GM23338 (cell line): ENCODE measurements at regions not wholly inside any gene's neighbourhood (a gene's known extent, or its start where the extent isn't known, plus 50 kb on each side); places are given as distances from the start of the nearest gene placed in this dataset.

Experiments used
- ATAC-seq: fragments of 200-7000 bp; cut with Tn5 transposase; 3 replicates; pipeline ENCODE4 v1.9.1; 2020
- DNase-seq: peaks from one replicate; pipeline ENCODE4 v3.0.0-alpha.2; 2015; ENCODE audit warnings: low spot score
- H2AFZ ChIP-seq: fragments of 200-600 bp; sonication (generic); 2 replicates; pipeline ENCODE4 v1.8.0; 2016; ENCODE audit warnings: antibody characterized with exemption, mild to moderate bottlenecking, moderate library complexity
- H3F3A ChIP-seq: fragments of 200-600 bp; sonication (generic); replicated peaks from 2 replicates; pipeline ENCODE4 v1.8.0; 2017; ENCODE audit warnings: antibody characterized with exemption, mixed run types, low read depth
- H3K27ac ChIP-seq: fragments of 200-600 bp; sonication (generic); 2 replicates; pipeline ENCODE4 v1.6.1; 2016; ENCODE audit warnings: low read depth
- H3K27me3 ChIP-seq: fragments of 200-600 bp; sonication (generic); 2 replicates; pipeline ENCODE4 v1.8.0; 2016; ENCODE audit warnings: mild to moderate bottlenecking, mixed run types, moderate library complexity; ENCODE audit not compliant: insufficient read depth
- H3K36me3 ChIP-seq: fragments of 200-600 bp; sonication (generic); 2 replicates; pipeline ENCODE4 v1.8.0; 2016; ENCODE audit warnings: mild to moderate bottlenecking; ENCODE audit not compliant: insufficient read depth
- H3K4me1 ChIP-seq: fragments of 200-600 bp; sonication (generic); 2 replicates; pipeline ENCODE4 v1.8.0; 2016; ENCODE audit warnings: mild to moderate bottlenecking, moderate library complexity; ENCODE audit not compliant: insufficient read depth
- H3K4me2 ChIP-seq: fragments of 200-600 bp; sonication (generic); 2 replicates; pipeline ENCODE4 v1.7.1; 2017; ENCODE audit warnings: mixed run types
- H3K4me3 ChIP-seq: fragments of 200-600 bp; sonication (generic); 2 replicates; pipeline ENCODE4 v1.6.1; 2016; ENCODE audit warnings: mixed run types
- H3K79me2 ChIP-seq: fragments of 200-600 bp; sonication (generic); replicated peaks from 2 replicates; pipeline ENCODE4 v1.8.0; 2017; ENCODE audit warnings: mild to moderate bottlenecking; ENCODE audit not compliant: insufficient read depth
- H3K9me2 ChIP-seq: fragments of 200-600 bp; sonication (generic); 2 replicates; pipeline ENCODE4 v1.8.0; 2017; ENCODE audit not compliant: insufficient read depth
- H4K20me1 ChIP-seq: fragments of 200-600 bp; sonication (generic); replicated peaks from 2 replicates; pipeline ENCODE4 v1.8.0; 2017; ENCODE audit warnings: mild to moderate bottlenecking; ENCODE audit not compliant: insufficient read depth
- H3K27ac Mint-ChIP-seq: 2 replicates; pipeline ENCODE4 v1.8.0; 2020; ENCODE audit warnings: inconsistent platforms, mild to moderate bottlenecking, moderate library complexity, mixed read lengths
- H3K27me3 Mint-ChIP-seq: 3 replicates; pipeline ENCODE4 v1.8.0; 2022; ENCODE audit warnings: low read depth, mild to moderate bottlenecking, moderate library complexity, mixed read lengths, inconsistent platforms; ENCODE audit not compliant: insufficient read depth, poor library complexity
- H3K36me3 Mint-ChIP-seq: 3 replicates; pipeline ENCODE4 v1.8.0; 2021; ENCODE audit warnings: low read depth, mild to moderate bottlenecking, inconsistent platforms, moderate library complexity, mixed read lengths
- H3K4me1 Mint-ChIP-seq: 3 replicates; pipeline ENCODE4 v1.8.0; 2020; ENCODE audit warnings: mild to moderate bottlenecking, inconsistent platforms, mixed read lengths
- H3K4me3 Mint-ChIP-seq: 3 replicates; pipeline ENCODE4 v1.8.0; 2021; ENCODE audit warnings: moderate library complexity, mild to moderate bottlenecking, inconsistent platforms, mixed read lengths
- H3K9me3 Mint-ChIP-seq: 3 replicates; pipeline ENCODE4 v1.8.0; 2020; ENCODE audit warnings: moderate library complexity, mild to moderate bottlenecking, inconsistent platforms, mixed read lengths
- CREB1 ChIP-seq: fragments of 250-450 bp; sonication (Bioruptor Pico); IDR thresholded peaks from 2 replicates; pipeline ENCODE4 v1.5.0; 2020; ENCODE audit warnings: low read depth, mild to moderate bottlenecking, moderate library complexity
- EZH2 ChIP-seq: fragments of 200-600 bp; sonication (generic); IDR thresholded peaks from one replicate; pipeline ENCODE4 v1.8.0; 2017; ENCODE audit warnings: antibody characterized with exemption, mild to moderate bottlenecking, low read depth; ENCODE audit not compliant: unreplicated experiment
- EZH2phosphoT487 ChIP-seq: fragments of 200-600 bp; sonication (generic); IDR thresholded peaks from one replicate; pipeline ENCODE4 v1.8.1; 2018; ENCODE audit warnings: antibody characterized with exemption; ENCODE audit not compliant: unreplicated experiment
- JUNB ChIP-seq: IDR thresholded peaks from one replicate; pipeline ENCODE4 v1.6.1; 2016; ENCODE audit warnings: antibody characterized with exemption; ENCODE audit not compliant: unreplicated experiment
- NANOG ChIP-seq: IDR thresholded peaks from 2 replicates; pipeline ENCODE4 v1.6.1; 2016; ENCODE audit warnings: antibody characterized with exemption, borderline replicate concordance
- POLR2AphosphoS5 ChIP-seq: IDR thresholded peaks from 2 replicates; pipeline ENCODE4 v1.6.1; 2016; ENCODE audit warnings: antibody characterized with exemption, low read depth
- STAT1 ChIP-seq: IDR thresholded peaks from one replicate; pipeline ENCODE4 v1.6.1; 2016; ENCODE audit warnings: antibody characterized with exemption; ENCODE audit not compliant: unreplicated experiment
- ZNF114 ChIP-seq: fragments of 250-450 bp; sonication (Bioruptor Pico); IDR thresholded peaks from 2 replicates; pipeline ENCODE4 v1.5.0; 2020; ENCODE audit warnings: mild to moderate bottlenecking, moderate library complexity
- ZNF331 ChIP-seq: fragments of 250-450 bp; sonication (Bioruptor Pico); IDR thresholded peaks from 2 replicates; pipeline ENCODE4 v1.5.0; 2020; ENCODE audit warnings: low read depth, mild to moderate bottlenecking, moderate library complexity
- TF ChIP-seq, protein P1 (sequence below): fragments of 250-450 bp; sonication (Bioruptor Pico); IDR thresholded peaks from 2 replicates; pipeline ENCODE4 v1.5.0; 2020; ENCODE audit warnings: mild to moderate bottlenecking, moderate library complexity
- TF ChIP-seq, protein P2 (sequence below): IDR thresholded peaks from 2 replicates; pipeline ENCODE4 v1.6.1; 2016; ENCODE audit warnings: antibody characterized with exemption
- TF ChIP-seq, protein P3 (sequence below), 2 experiments: fragments of 200-600 bp in 1 of 2; sonication (generic) in 1 of 2; conservative IDR thresholded peaks; 2 replicates each; pipeline versions ENCODE4 v1.5.1 to v1.6.1; 2016 to 2017; ENCODE audit warnings: antibody characterized with exemption in 2 of 2, low read depth in 2 of 2, mild to moderate bottlenecking in 2 of 2, moderate library complexity in 1 of 2
- TF ChIP-seq, protein P4 (sequence below): IDR thresholded peaks from one replicate; pipeline ENCODE4 v1.6.1; 2018; ENCODE audit warnings: antibody characterized with exemption; ENCODE audit not compliant: unreplicated experiment

DNA sequence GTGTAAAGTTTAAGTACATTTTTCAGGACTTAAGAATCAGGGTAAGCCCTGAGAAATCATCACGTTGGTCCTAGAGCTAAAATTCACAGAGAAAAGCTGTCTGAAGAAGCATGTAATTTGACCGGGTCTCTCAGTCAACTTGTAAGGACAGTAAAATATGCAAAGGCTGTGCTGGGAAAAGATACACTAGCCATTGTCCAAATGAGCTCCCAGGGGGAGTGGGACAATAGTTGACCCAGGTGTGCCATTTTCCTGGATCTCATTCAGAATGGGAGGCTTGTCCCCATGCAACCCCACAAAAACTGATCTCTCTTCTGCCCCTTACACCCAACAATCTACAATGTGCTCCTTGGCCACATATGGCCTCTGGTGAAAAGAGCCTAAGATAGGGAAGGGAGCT is 437.9 kb downstream of the KLF12 start:
- Histone ChIP-seq H3K4me1 (peaks cover 27% of the 10 kb centered on the region), H3K4me2 (no peak overlapping the region), H3K27ac (no peak overlapping the region), H2AFZ (no peak overlapping the region), H3K36me3 (no peaks in the 10 kb centered on the region), H3K27me3 (no peaks in the 10 kb centered on the region), H3K79me2 (no peaks in the 10 kb centered on the region), H4K20me1 (no peaks in the 10 kb centered on the region), H3F3A (no peaks in the 10 kb centered on the region), H3K4me3 (no peak overlapping the region), H3K9me2 (no peaks in the 10 kb centered on the region)
- Mint-ChIP-seq H3K27me3 (peaks cover 2% of the 10 kb centered on the region), H3K27ac (no peak overlapping the region), H3K9me3 (no peaks in the 10 kb centered on the region), H3K36me3 (peaks cover 4% of the 10 kb centered on the region; the same call in 1 of the 3 replicates), H3K4me1 (peaks cover 43% of the 10 kb centered on the region), H3K4me3 (no peak overlapping the region)
- no peak for TF ChIP-seq EZH2
- TF ChIP-seq, protein P1, sequence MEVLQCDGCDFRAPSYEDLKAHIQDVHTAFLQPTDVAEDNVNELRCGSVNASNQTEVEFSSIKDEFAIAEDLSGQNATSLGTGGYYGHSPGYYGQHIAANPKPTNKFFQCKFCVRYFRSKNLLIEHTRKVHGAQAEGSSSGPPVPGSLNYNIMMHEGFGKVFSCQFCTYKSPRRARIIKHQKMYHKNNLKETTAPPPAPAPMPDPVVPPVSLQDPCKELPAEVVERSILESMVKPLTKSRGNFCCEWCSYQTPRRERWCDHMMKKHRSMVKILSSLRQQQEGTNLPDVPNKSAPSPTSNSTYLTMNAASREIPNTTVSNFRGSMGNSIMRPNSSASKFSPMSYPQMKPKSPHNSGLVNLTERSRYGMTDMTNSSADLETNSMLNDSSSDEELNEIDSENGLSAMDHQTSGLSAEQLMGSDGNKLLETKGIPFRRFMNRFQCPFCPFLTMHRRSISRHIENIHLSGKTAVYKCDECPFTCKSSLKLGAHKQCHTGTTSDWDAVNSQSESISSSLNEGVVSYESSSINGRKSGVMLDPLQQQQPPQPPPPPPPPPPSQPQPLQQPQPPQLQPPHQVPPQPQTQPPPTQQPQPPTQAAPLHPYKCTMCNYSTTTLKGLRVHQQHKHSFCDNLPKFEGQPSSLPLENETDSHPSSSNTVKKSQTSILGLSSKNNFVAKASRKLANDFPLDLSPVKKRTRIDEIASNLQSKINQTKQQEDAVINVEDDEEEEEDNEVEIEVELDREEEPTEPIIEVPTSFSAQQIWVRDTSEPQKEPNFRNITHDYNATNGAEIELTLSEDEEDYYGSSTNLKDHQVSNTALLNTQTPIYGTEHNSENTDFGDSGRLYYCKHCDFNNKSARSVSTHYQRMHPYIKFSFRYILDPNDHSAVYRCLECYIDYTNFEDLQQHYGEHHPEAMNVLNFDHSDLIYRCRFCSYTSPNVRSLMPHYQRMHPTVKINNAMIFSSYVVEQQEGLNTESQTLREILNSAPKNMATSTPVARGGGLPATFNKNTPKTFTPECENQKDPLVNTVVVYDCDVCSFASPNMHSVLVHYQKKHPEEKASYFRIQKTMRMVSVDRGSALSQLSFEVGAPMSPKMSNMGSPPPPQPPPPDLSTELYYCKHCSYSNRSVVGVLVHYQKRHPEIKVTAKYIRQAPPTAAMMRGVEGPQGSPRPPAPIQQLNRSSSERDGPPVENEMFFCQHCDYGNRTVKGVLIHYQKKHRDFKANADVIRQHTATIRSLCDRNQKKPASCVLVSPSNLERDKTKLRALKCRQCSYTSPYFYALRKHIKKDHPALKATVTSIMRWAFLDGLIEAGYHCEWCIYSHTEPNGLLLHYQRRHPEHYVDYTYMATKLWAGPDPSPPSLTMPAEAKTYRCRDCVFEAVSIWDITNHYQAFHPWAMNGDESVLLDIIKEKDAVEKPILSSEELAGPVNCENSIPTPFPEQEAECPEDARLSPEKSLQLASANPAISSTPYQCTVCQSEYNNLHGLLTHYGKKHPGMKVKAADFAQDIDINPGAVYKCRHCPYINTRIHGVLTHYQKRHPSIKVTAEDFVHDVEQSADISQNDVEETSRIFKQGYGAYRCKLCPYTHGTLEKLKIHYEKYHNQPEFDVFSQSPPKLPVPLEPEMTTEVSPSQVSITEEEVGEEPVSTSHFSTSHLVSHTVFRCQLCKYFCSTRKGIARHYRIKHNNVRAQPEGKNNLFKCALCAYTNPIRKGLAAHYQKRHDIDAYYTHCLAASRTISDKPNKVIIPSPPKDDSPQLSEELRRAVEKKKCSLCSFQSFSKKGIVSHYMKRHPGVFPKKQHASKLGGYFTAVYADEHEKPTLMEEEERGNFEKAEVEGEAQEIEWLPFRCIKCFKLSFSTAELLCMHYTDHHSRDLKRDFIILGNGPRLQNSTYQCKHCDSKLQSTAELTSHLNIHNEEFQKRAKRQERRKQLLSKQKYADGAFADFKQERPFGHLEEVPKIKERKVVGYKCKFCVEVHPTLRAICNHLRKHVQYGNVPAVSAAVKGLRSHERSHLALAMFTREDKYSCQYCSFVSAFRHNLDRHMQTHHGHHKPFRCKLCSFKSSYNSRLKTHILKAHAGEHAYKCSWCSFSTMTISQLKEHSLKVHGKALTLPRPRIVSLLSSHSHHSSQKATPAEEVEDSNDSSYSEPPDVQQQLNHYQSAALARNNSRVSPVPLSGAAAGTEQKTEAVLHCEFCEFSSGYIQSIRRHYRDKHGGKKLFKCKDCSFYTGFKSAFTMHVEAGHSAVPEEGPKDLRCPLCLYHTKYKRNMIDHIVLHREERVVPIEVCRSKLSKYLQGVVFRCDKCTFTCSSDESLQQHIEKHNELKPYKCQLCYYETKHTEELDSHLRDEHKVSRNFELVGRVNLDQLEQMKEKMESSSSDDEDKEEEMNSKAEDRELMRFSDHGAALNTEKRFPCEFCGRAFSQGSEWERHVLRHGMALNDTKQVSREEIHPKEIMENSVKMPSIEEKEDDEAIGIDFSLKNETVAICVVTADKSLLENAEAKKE, result no peak
- TF ChIP-seq CREB1 (CRISPR knock-in tag), result no peak
- TF ChIP-seq, protein P2, sequence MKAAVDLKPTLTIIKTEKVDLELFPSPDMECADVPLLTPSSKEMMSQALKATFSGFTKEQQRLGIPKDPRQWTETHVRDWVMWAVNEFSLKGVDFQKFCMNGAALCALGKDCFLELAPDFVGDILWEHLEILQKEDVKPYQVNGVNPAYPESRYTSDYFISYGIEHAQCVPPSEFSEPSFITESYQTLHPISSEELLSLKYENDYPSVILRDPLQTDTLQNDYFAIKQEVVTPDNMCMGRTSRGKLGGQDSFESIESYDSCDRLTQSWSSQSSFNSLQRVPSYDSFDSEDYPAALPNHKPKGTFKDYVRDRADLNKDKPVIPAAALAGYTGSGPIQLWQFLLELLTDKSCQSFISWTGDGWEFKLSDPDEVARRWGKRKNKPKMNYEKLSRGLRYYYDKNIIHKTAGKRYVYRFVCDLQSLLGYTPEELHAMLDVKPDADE, result no peak
- no peak for TF ChIP-seq JUNB
- TF ChIP-seq, protein P3, sequence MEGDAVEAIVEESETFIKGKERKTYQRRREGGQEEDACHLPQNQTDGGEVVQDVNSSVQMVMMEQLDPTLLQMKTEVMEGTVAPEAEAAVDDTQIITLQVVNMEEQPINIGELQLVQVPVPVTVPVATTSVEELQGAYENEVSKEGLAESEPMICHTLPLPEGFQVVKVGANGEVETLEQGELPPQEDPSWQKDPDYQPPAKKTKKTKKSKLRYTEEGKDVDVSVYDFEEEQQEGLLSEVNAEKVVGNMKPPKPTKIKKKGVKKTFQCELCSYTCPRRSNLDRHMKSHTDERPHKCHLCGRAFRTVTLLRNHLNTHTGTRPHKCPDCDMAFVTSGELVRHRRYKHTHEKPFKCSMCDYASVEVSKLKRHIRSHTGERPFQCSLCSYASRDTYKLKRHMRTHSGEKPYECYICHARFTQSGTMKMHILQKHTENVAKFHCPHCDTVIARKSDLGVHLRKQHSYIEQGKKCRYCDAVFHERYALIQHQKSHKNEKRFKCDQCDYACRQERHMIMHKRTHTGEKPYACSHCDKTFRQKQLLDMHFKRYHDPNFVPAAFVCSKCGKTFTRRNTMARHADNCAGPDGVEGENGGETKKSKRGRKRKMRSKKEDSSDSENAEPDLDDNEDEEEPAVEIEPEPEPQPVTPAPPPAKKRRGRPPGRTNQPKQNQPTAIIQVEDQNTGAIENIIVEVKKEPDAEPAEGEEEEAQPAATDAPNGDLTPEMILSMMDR (conservative IDR thresholded peaks at IDR 0.05; ENCODE audit: low read depth in 2 of 2), result no peak
- TF ChIP-seq ZNF331 (CRISPR knock-in tag), result no peak
- TF ChIP-seq, protein P4, sequence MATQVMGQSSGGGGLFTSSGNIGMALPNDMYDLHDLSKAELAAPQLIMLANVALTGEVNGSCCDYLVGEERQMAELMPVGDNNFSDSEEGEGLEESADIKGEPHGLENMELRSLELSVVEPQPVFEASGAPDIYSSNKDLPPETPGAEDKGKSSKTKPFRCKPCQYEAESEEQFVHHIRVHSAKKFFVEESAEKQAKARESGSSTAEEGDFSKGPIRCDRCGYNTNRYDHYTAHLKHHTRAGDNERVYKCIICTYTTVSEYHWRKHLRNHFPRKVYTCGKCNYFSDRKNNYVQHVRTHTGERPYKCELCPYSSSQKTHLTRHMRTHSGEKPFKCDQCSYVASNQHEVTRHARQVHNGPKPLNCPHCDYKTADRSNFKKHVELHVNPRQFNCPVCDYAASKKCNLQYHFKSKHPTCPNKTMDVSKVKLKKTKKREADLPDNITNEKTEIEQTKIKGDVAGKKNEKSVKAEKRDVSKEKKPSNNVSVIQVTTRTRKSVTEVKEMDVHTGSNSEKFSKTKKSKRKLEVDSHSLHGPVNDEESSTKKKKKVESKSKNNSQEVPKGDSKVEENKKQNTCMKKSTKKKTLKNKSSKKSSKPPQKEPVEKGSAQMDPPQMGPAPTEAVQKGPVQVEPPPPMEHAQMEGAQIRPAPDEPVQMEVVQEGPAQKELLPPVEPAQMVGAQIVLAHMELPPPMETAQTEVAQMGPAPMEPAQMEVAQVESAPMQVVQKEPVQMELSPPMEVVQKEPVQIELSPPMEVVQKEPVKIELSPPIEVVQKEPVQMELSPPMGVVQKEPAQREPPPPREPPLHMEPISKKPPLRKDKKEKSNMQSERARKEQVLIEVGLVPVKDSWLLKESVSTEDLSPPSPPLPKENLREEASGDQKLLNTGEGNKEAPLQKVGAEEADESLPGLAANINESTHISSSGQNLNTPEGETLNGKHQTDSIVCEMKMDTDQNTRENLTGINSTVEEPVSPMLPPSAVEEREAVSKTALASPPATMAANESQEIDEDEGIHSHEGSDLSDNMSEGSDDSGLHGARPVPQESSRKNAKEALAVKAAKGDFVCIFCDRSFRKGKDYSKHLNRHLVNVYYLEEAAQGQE, result no peak
- no peak for TF ChIP-seq POLR2AphosphoS5
- no peak for TF ChIP-seq NANOG
- no peak for TF ChIP-seq STAT1
- no peak for TF ChIP-seq ZNF114 (CRISPR knock-in tag)
- TF ChIP-seq EZH2phosphoT487, result no peak
- ATAC-seq (no peak; the same call in 2 of the 3 replicates), DNase-seq (no peak)
